Cardiac muscle cell (in vitro differentiated cells and primary cell): ENCODE measurements at regions not wholly inside any gene's neighbourhood (a gene's known extent, or its start where the extent isn't known, plus 50 kb on each side); places are given as distances from the start of the nearest gene placed in this dataset.

Experiments used
- DNase-seq, 2 donors: peaks; one replicate each; pipeline versions ENCODE4 v3.0.0 to v3.0.0-alpha.2; 2010 to 2017; ENCODE audit warnings: low read depth in 1 of 2, low spot score in 1 of 2
- H3K27ac ChIP-seq: fragments of 200-600 bp; sonication (generic); 2 replicates; pipeline ENCODE4 v1.5.1; 2016
- H3K27me3 ChIP-seq: fragments of 200-600 bp; sonication (generic); 2 replicates; pipeline ENCODE4 v1.6.0; 2016; ENCODE audit warnings: control low read depth
- H3K36me3 ChIP-seq: fragments of 200-600 bp; sonication (generic); 2 replicates; pipeline ENCODE4 v1.5.1; 2016; ENCODE audit warnings: control low read depth
- H3K4me1 ChIP-seq: fragments of 200-600 bp; sonication (generic); 2 replicates; pipeline ENCODE4 v1.8.1; 2017; ENCODE audit warnings: low read depth, mild to moderate bottlenecking, mixed run types
- H3K4me3 ChIP-seq: fragments of 200-600 bp; sonication (generic); 2 replicates; pipeline ENCODE4 v1.5.1; 2016; ENCODE audit warnings: mild to moderate bottlenecking
- H3K9me3 ChIP-seq: fragments of 200-600 bp; sonication (generic); 2 replicates; pipeline ENCODE4 v1.5.1; 2017; ENCODE audit warnings: low read depth, mild to moderate bottlenecking, control low read depth
- CTCF ChIP-seq: IDR thresholded peaks from 2 replicates; pipeline ENCODE4 v1.5.1; 2012; ENCODE audit warnings: low read depth, mild to moderate bottlenecking, low read length

GRCh38 chr2:103963146-103963725 lies 890.7 kb upstream of the POU3F3 start:
- Histone ChIP-seq H3K27me3 (no peaks in the 10 kb centered on the region), H3K4me3 (no peak overlapping the region)
- no peak for TF ChIP-seq CTCF

GRCh38 chr2:103977241-103977640 lies 876.7 kb upstream of the POU3F3 start:
- TF ChIP-seq CTCF, result no peak
- H3K27ac ChIP-seq, result no peak overlapping the region
- no peaks in the 10 kb centered on the region for H3K4me1 ChIP-seq
- H3K4me3 ChIP-seq, result no peak overlapping the region
- DNase-seq, result no peak
- no peaks in the 10 kb centered on the region for H3K9me3 ChIP-seq
- no peaks in the 10 kb centered on the region for H3K36me3 ChIP-seq
- no peaks in the 10 kb centered on the region for H3K27me3 ChIP-seq

More at GRCh38 chr2:103963146-103963725, 890.7 kb upstream of the POU3F3 start:
- Histone ChIP-seq H3K4me1 (no peaks in the 10 kb centered on the region), H3K9me3 (no peaks in the 10 kb centered on the region), H3K27ac (no peak overlapping the region), H3K36me3 (no peaks in the 10 kb centered on the region)
- DNase-seq, result no peak

GRCh38 chr2:103977668-103978067 lies 876.2 kb upstream of the POU3F3 start:
- no peak for TF ChIP-seq CTCF
- DNase-seq, result no peak
- no peak overlapping the region for H3K27ac ChIP-seq
- no peaks in the 10 kb centered on the region for H3K4me1 ChIP-seq
- no peaks in the 10 kb centered on the region for H3K9me3 ChIP-seq
- H3K27me3 ChIP-seq, result no peaks in the 10 kb centered on the region
- H3K4me3 ChIP-seq, result no peak overlapping the region
- no peaks in the 10 kb centered on the region for H3K36me3 ChIP-seq

DNA sequence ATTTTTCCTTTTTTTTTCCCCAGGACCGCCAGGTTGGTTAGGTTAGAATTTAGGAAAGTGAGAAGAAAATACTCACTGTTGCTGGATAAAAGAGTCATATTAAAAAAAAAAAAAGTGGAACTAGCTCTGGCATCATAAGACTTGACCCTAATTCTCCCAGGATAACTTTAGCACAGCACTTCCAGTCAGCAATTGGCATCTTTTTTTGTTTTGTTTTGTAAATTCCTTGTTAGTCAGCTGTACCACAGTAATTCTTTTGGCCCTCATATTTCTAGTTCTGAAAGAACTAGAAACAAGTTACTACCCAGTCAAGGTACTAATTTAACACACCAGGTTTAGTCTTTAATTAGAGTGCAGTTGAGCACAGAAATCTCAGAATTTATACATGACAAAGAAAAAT lies 873.5 kb upstream of the POU3F3 start:
- DNase-seq, result no peak
- Histone ChIP-seq H3K4me3 (no peak overlapping the region), H3K4me1 (no peaks in the 10 kb centered on the region), H3K9me3 (no peaks in the 10 kb centered on the region), H3K36me3 (no peaks in the 10 kb centered on the region), H3K27me3 (no peaks in the 10 kb centered on the region), H3K27ac (no peak overlapping the region)
- no peak for TF ChIP-seq CTCF

DNA sequence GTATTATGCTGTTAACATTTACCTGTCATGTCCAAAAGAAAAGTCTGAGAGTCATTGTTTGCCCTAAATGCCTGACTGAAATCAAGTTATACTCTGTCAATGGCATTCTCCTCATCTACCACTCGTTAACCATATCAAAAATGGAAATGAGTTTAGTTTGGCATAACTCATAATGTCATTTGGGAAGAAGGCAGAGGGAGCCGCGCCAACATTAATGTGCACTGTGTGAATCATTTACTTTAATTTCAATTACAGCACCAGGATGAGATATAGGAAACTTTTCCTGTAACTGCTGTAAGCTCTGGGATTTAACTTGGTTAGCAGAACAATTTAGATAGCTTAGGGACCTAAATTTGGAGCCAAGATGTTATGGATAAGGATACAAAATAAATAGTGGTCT lies 871.2 kb upstream of the POU3F3 start:
- H3K4me1 ChIP-seq, result no peaks in the 10 kb centered on the region
- H3K27me3 ChIP-seq, result no peaks in the 10 kb centered on the region
- no peak overlapping the region for H3K4me3 ChIP-seq
- no peak for DNase-seq
- H3K27ac ChIP-seq, result no peak overlapping the region
- no peaks in the 10 kb centered on the region for H3K9me3 ChIP-seq
- no peak for TF ChIP-seq CTCF
- H3K36me3 ChIP-seq, result no peaks in the 10 kb centered on the region

DNA sequence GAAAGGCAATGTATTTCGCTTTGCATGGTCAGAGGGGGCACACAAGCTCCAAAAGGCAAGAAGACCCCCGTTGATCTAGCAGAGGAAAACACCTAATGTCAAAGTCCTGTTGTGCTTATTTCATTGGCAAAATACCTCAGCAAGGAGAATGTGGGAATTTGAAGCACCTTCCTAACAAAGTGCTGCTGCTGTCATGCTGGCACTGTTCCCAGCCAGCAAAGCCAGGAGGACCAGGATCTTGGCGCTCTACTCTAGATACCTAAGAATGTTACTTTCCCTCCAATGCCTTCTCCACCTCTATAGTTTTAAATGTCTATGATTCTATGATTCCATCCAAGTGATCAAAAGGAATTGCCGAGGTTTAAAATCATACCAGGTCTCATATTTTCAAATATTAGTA lies 867.9 kb upstream of the POU3F3 start:
- no peaks in the 10 kb centered on the region for H3K36me3 ChIP-seq
- no peak for TF ChIP-seq CTCF
- DNase-seq, result no peak
- no peak overlapping the region for H3K27ac ChIP-seq
- no peaks in the 10 kb centered on the region for H3K9me3 ChIP-seq
- H3K4me3 ChIP-seq, result no peak overlapping the region
- no peaks in the 10 kb centered on the region for H3K27me3 ChIP-seq
- H3K4me1 ChIP-seq, result no peaks in the 10 kb centered on the region
